ENCODE measurements at regions not wholly inside any gene's neighbourhood (a gene's known extent, or its start where the extent isn't known, plus 50 kb on each side); places are given as distances from the start of the nearest gene placed in this dataset.

- Histone ChIP-seq H3F3A (replicated peaks; ENCODE audit: low read depth) (no peaks in the 10 kb centered on the region), H2AFZ (peak overlapping the region; percentile 59; the same call in 1 of the 2 replicates), H3K27me3 (ENCODE audit: insufficient read depth) (no peaks in the 10 kb centered on the region), H4K20me1 (replicated peaks; ENCODE audit: insufficient read depth) (no peaks in the 10 kb centered on the region), H3K4me3 (no peak overlapping the region), H3K4me2 (no peak overlapping the region), H3K9me2 (ENCODE audit: insufficient read depth) (peaks cover 7% of the 10 kb centered on the region; the same call in 1 of the 2 replicates), H3K79me2 (replicated peaks; ENCODE audit: insufficient read depth) (no peaks in the 10 kb centered on the region), H3K36me3 (ENCODE audit: insufficient read depth) (no peaks in the 10 kb centered on the region), H3K27ac (ENCODE audit: low read depth) (no peak overlapping the region), H3K4me1 (ENCODE audit: insufficient read depth) (no peaks in the 10 kb centered on the region)
- H3K4me1 Mint-ChIP-seq = no peaks in the 10 kb centered on the region; the same call in 2 of the 3 replicates
- no peak overlapping the region for H3K4me3 Mint-ChIP-seq
- ATAC-seq (no peak), DNase-seq (ENCODE audit: low spot score) (no peak)
- H3K27me3 Mint-ChIP-seq (ENCODE audit: insufficient read depth, low read depth, poor library complexity) = peaks cover 6% of the 10 kb centered on the region
- H3K9me3 Mint-ChIP-seq = peaks cover 21% of the 10 kb centered on the region
- peaks cover 6% of the 10 kb centered on the region; the same call in 2 of the 3 replicates for H3K36me3 Mint-ChIP-seq (ENCODE audit: low read depth)
- no peak overlapping the region for H3K27ac Mint-ChIP-seq
- TF ChIP-seq ETS1 (IDR thresholded peaks at IDR 0.05) (no peak), EZH2phosphoT487 (IDR thresholded peaks at IDR 0.05; ENCODE audit: unreplicated experiment) (no peak), STAT1 (IDR thresholded peaks at IDR 0.05; ENCODE audit: unreplicated experiment) (no peak), JUNB (IDR thresholded peaks at IDR 0.05; ENCODE audit: unreplicated experiment) (no peak), ZNF114 (CRISPR knock-in tag; IDR thresholded peaks at IDR 0.05) (no peak), NANOG (IDR thresholded peaks at IDR 0.05; ENCODE audit: borderline replicate concordance) (no peak), EZH2 (IDR thresholded peaks at IDR 0.05; ENCODE audit: low read depth, unreplicated experiment) (no peak), CTCF (conservative IDR thresholded peaks at IDR 0.05; ENCODE audit: low read depth in 2 of 2) (no peak), ZNF462 (CRISPR knock-in tag; IDR thresholded peaks at IDR 0.05) (no peak), CREB1 (CRISPR knock-in tag; IDR thresholded peaks at IDR 0.05; ENCODE audit: low read depth) (no peak), ZNF331 (CRISPR knock-in tag; IDR thresholded peaks at IDR 0.05; ENCODE audit: low read depth) (no peak), REST (IDR thresholded peaks at IDR 0.05; ENCODE audit: unreplicated experiment) (no peak), POLR2AphosphoS5 (IDR thresholded peaks at IDR 0.05; ENCODE audit: low read depth) (no peak)
These were observed 221.8 kb upstream of the TGFBR2 start for GRCh38 chr3:30384546-30385072.

Data from GM23338 (cell line).